ENCODE measurements at regions not wholly inside any gene's neighbourhood (a gene's known extent, or its start where the extent isn't known, plus 50 kb on each side); places are given as distances from the start of the nearest gene placed in this dataset.

DNA sequence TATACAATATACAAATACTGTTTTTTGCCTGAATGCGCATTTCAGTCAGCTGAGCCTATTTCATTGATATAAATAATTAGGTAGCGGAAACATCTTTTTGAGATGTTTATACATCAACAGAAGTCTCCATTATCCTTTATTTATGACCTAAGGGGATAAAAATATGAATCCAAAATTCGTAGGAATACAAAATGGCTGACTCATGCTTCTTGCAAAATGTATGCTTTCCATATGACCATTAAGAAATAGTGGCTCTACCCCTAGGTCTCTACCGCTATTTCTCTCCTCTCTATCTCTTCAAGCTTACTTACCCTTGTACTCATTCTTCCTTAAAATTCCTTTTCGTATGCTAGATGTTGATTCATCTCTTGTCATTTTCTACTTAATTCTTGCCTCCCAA, 338.4 kb upstream of the TMPRSS15 start (continued):
- no peak for TF ChIP-seq SRF (IDR thresholded peaks at IDR 0.05; ENCODE audit: low read depth)
- TF ChIP-seq RAD21 (IDR thresholded peaks at IDR 0.05; ENCODE audit: low read depth), result no peak
- TF ChIP-seq EGR1 (IDR thresholded peaks at IDR 0.05; ENCODE audit: low read depth), result no peak
- TF ChIP-seq, protein P1, sequence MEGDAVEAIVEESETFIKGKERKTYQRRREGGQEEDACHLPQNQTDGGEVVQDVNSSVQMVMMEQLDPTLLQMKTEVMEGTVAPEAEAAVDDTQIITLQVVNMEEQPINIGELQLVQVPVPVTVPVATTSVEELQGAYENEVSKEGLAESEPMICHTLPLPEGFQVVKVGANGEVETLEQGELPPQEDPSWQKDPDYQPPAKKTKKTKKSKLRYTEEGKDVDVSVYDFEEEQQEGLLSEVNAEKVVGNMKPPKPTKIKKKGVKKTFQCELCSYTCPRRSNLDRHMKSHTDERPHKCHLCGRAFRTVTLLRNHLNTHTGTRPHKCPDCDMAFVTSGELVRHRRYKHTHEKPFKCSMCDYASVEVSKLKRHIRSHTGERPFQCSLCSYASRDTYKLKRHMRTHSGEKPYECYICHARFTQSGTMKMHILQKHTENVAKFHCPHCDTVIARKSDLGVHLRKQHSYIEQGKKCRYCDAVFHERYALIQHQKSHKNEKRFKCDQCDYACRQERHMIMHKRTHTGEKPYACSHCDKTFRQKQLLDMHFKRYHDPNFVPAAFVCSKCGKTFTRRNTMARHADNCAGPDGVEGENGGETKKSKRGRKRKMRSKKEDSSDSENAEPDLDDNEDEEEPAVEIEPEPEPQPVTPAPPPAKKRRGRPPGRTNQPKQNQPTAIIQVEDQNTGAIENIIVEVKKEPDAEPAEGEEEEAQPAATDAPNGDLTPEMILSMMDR (IDR thresholded peaks at IDR 0.05 in 2 of 3, conservative IDR thresholded peaks at IDR 0.05 in 1 of 3; ENCODE audit: borderline replicate concordance in 1 of 3, insufficient read depth in 1 of 3, low read depth in 2 of 3, low read length in 2 of 3), result no peak

DNA sequence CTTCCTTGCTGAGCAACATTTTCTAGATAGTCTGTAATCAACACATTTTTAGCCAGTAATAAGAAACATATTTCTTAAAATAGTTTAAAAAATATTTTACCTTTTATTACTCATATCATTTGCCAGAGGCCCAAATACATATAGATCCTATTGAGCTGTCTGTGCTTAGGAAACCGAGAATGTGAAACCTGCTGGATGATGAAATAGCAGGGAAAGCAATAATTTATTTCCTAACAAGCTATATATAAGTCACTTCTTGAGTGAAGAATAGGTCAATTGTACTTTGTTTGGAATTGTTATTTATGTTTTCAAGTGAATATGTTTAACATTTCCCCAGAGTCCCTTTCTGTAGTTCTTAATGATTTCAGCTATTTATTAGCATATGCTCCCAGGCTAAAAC, 339.9 kb upstream of the TMPRSS15 start:
- Histone ChIP-seq H3K4me3 (replicated peaks in 1 of 2; ENCODE audit: low read depth in 1 of 2, low read length in 2 of 2) (no peak overlapping the region), H3K9me3 (ENCODE audit: control insufficient read depth in 1 of 2, insufficient read depth in 1 of 2, low read depth in 1 of 2, low read length in 2 of 2) (peaks cover 11 to 37% of the 10 kb centered on the region in 2 experiments; a peak in 3 of 4 replicates), H3K4me1 (ENCODE audit: control insufficient read depth in 1 of 2, insufficient read depth in 2 of 2, low read length in 2 of 2) (no peaks in the 10 kb centered on the region), H3K9me2 (ENCODE audit: insufficient read depth) (no peaks in the 10 kb centered on the region), H3K79me2 (ENCODE audit: insufficient read depth, low read length) (no peaks in the 10 kb centered on the region), H3K36me3 (ENCODE audit: control insufficient read depth in 1 of 2, insufficient read depth in 2 of 2, low read length in 2 of 2) (no peaks in the 10 kb centered on the region), H2AFZ (ENCODE audit: low read depth, low read length, poor library complexity, severe bottlenecking) (no peak overlapping the region), H3K4me2 (ENCODE audit: low read length) (no peak overlapping the region), H4K20me1 (ENCODE audit: insufficient read depth) (no peaks in the 10 kb centered on the region), H3K27ac (ENCODE audit: low read depth, low read length) (no peak overlapping the region), H3K9ac (ENCODE audit: low read length) (no peak overlapping the region), H3K27me3 (ENCODE audit: insufficient read depth, low read length) (no peaks in the 10 kb centered on the region)
- ATAC-seq (no peak), DNase-seq (ENCODE audit: low read depth, low spot score) (no peak)
- ChIA-PET CTCF (no interaction called here), RAD21 (ENCODE audit: low non-redundant PET in 1 of 2, low total read pairs in 2 of 2, uncharacterized antibody in 2 of 2, unreplicated experiment in 2 of 2) (no interaction called here), POLR2A (no interaction called here)
- intact Hi-C loops (cut with micrococcal nuclease), result no loop called here
- TF ChIP-seq TCF7L2 (IDR thresholded peaks at IDR 0.05; ENCODE audit: borderline replicate concordance, extremely low read depth, insufficient read depth, insufficient read length), result no peak
- no peak for TF ChIP-seq FOSL1 (IDR thresholded peaks at IDR 0.05; ENCODE audit: low read depth)
- TF ChIP-seq POLR2A (IDR thresholded peaks at IDR 0.05; ENCODE audit: borderline replicate concordance, extremely low read depth, insufficient read depth, insufficient read length), result no peak
- TF ChIP-seq CEBPB (IDR thresholded peaks at IDR 0.05; ENCODE audit: low read depth), result no peak
- no peak for TF ChIP-seq EGR1 (IDR thresholded peaks at IDR 0.05; ENCODE audit: low read depth)
- no peak for TF ChIP-seq SRF (IDR thresholded peaks at IDR 0.05; ENCODE audit: low read depth)
- BruUV-seq (replicated peaks), result no TSS peak

All from HCT116 (cell line).